Adrenal gland (tissue), 9 donors: ENCODE measurements at regions not wholly inside any gene's neighbourhood (a gene's known extent, or its start where the extent isn't known, plus 50 kb on each side); places are given as distances from the start of the nearest gene placed in this dataset.

ENCODE experiments used
- DNase-seq, 7 donors: peaks; one replicate each; pipeline ENCODE4 v3.0.0-alpha.2; 2019 to 2020
- H3K27ac ChIP-seq, 5 donors: fragments of 200-600 bp; sonication (generic) in 4 of 5; 1 replicate in 3 of 5; 2 replicates in 2 of 5; pipeline versions ENCODE4 v1.5.1 to v1.8.0; 2016 to 2020; ENCODE audit warnings: mild to moderate bottlenecking in 1 of 5
- H3K27me3 ChIP-seq: fragments of 200-600 bp; 2 replicates; pipeline ENCODE4 v1.8.0; 2021
- H3K36me3 ChIP-seq, 2 donors: fragments of 200-600 bp; replicated peaks in 1 of 2; 1 replicate in 1 of 2; 2 replicates in 1 of 2; pipeline versions ENCODE4 v1.5.1 to v1.8.0; 2018 to 2022
- H3K4me1 ChIP-seq, 2 donors: fragments of 200-600 bp; replicated peaks in 1 of 2; 1 replicate in 1 of 2; 2 replicates in 1 of 2; pipeline versions ENCODE4 v1.5.1 to v1.8.0; 2018 to 2021
- H3K4me3 ChIP-seq, 4 donors: fragments of 200-600 bp; sonication (generic) in 3 of 4; one replicate each; pipeline ENCODE4 v1.5.1; 2016 to 2018
- H3K9me3 ChIP-seq, 3 donors: fragments of 200-600 bp; sonication (generic) in 1 of 3; replicated peaks in 1 of 3; 1 replicate in 2 of 3; 2 replicates in 1 of 3; pipeline versions ENCODE4 v1.5.1 to v1.8.0; 2016 to 2021
- CTCF ChIP-seq, 6 experiments: fragments of 450-650 bp in 4 of 6; fragments of 200-600 bp in 2 of 6; sonication (generic) in 1 of 6; IDR thresholded peaks; 1 replicate in 5 of 6; 2 replicates in 1 of 6; pipeline versions ENCODE4 v1.5.1 to v1.8.0; 2016 to 2021; ENCODE audit warnings: antibody characterized with exemption in 6 of 6, mild to moderate bottlenecking in 2 of 6, moderate library complexity in 1 of 6
- POLR2A ChIP-seq, 2 donors: fragments of 450-650 bp; IDR thresholded peaks; one replicate each; pipeline ENCODE4 v1.6.1; 2017; ENCODE audit warnings: antibody characterized with exemption in 2 of 2, mild to moderate bottlenecking in 2 of 2, moderate library complexity in 1 of 2
- WGBS, 4 donors: extraction: QIAGEN DNeasy Blood & Tissue Kit in 2 of 4; methylation state at CpG; one replicate each; pipeline versions ENCODE4 v1.1.5 to v1.1.7; 2013 to 2017; 5-methylcytosine and 5-hydroxymethylcytosine counted together
- intact Hi-C, 2 donors: fragments of 100-400 bp; cut with DNase I; formaldehyde crosslinking; loops; one replicate each; pipeline versions ENCODE4 v1.14.1 to v1.15.0; 2022 to 2023
- donor health status: healthy with polysubstance abuse.
- donor health status: Bipolar disorder and iron deficiency.
- donor health status: DM: yes; HTN: yes; CAD: no.
- donor health status: DM: no; HTN: no; CAD: no.
- donor health status: DM: no; HTN: no; CAD: no.

- WGBS, 4 donors, result 80 to 90% (median 86%) methylated on average over 7 of the region's 7 CpGs
- Histone ChIP-seq H3K36me3 (no peaks in the 10 kb centered on the region), H3K4me1 (peaks cover 0 to 3% of the 10 kb centered on the region in 2 donors), H3K27me3 (no peaks in the 10 kb centered on the region), H3K27ac (no peak overlapping the region), H3K4me3 (no peak overlapping the region), H3K9me3 (no peaks in the 10 kb centered on the region)
- no peak for DNase-seq
- intact Hi-C loops, result loop anchor here in 1 of 2 donors (5.0 kb wide), 1 partner anchor 1412 kb away; no protein-coding TSS in a partner anchor
- TF ChIP-seq CTCF (IDR thresholded peaks at IDR 0.05), result no peak
- TF ChIP-seq POLR2A (IDR thresholded peaks at IDR 0.05), result no peak
Observed at GRCh38 chr2:5369510-5369909, 322.7 kb upstream of the SOX11 start.

DNA sequence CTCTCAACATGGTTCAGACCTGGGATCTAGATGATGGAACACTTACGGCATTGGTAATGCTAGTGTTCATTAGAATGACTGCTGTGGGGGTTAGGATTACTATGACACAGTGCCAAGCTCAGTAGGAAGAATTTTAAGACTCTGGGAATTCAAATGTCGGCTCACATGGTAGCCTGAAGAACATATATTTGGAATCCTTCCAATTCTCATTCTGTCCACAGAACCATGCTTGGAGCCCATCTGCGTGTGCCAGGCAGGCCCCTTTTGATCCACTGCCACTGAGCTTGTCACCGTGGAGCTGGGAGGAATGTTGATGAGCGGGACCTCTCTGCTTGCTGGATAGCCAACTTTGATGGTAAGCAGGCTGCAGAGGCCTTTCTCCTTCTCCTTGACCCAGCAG, 322.0 kb upstream of the SOX11 start:
- Histone ChIP-seq H3K36me3 (no peaks in the 10 kb centered on the region), H3K27ac (no peak overlapping the region), H3K4me1 (peaks cover 0 to 3% of the 10 kb centered on the region in 2 donors), H3K4me3 (no peak overlapping the region), H3K9me3 (no peaks in the 10 kb centered on the region), H3K27me3 (no peaks in the 10 kb centered on the region)
- no peak for DNase-seq
- 86 to 94% (median 87%) methylated on average over 5 of the region's 5 CpGs for WGBS, 4 donors
- intact Hi-C loops, result no loop called here
- TF ChIP-seq POLR2A (IDR thresholded peaks at IDR 0.05) (no peak), CTCF (IDR thresholded peaks at IDR 0.05) (no peak)

- WGBS, 4 donors, result 75 to 82% (median 78%) methylated on average over 6 of the region's 6 CpGs
- intact Hi-C loops, result no loop called here
- H3K27ac ChIP-seq, result no peak overlapping the region
- TF ChIP-seq CTCF (IDR thresholded peaks at IDR 0.05), result no peak
- TF ChIP-seq POLR2A (IDR thresholded peaks at IDR 0.05), result no peak
- DNase-seq, result no peak
- no peaks in the 10 kb centered on the region for H3K4me1 ChIP-seq
- no peaks in the 10 kb centered on the region for H3K9me3 ChIP-seq
- H3K36me3 ChIP-seq, result no peaks in the 10 kb centered on the region
- no peaks in the 10 kb centered on the region for H3K27me3 ChIP-seq
- no peak overlapping the region for H3K4me3 ChIP-seq
Observed at GRCh38 chr2:5372141-5372540, 320.0 kb upstream of the SOX11 start.

- TF ChIP-seq CTCF (IDR thresholded peaks at IDR 0.05) (no peak), POLR2A (IDR thresholded peaks at IDR 0.05) (no peak)
- Histone ChIP-seq H3K4me3 (no peak overlapping the region), H3K36me3 (no peaks in the 10 kb centered on the region), H3K4me1 (no peaks in the 10 kb centered on the region), H3K27me3 (no peaks in the 10 kb centered on the region), H3K9me3 (no peaks in the 10 kb centered on the region), H3K27ac (no peak overlapping the region)
- intact Hi-C loops, result no loop called here
- no peak for DNase-seq
- WGBS, 4 donors, result 31 to 48% (median 38%) methylated on average over 6 of the region's 6 CpGs
Observed at GRCh38 chr2:5373200-5373599, 319.0 kb upstream of the SOX11 start.
